SU-DHL-6 (cell line): ENCODE measurements at regions not wholly inside any gene's neighbourhood (a gene's known extent, or its start where the extent isn't known, plus 50 kb on each side); places are given as distances from the start of the nearest gene placed in this dataset.

Experiments
- CTCF ChIP-seq: fragments of 200-600 bp; sonication (generic); IDR thresholded peaks from one replicate; pipeline ENCODE4 v1.5.1; 2017; ENCODE audit warnings: antibody characterized with exemption, mild to moderate bottlenecking, low read length, moderate library complexity; ENCODE audit not compliant: insufficient read depth, poor library complexity, severe bottlenecking
- EZH2phosphoT487 ChIP-seq: fragments of 200-600 bp; sonication (generic), shearing (Covaris generic); conservative IDR thresholded peaks from 2 replicates; pipeline ENCODE4 v1.6.1; 2018; ENCODE audit warnings: mild to moderate bottlenecking, antibody characterized with exemption, low read length, moderate library complexity, mixed read lengths

- no peak for TF ChIP-seq CTCF
- TF ChIP-seq EZH2phosphoT487: no peak
Observed at GRCh38 chr10:35706959-35707358, 64.9 kb upstream of the FZD8 start.
